Ishikawa (cell line): ENCODE measurements at regions not wholly inside any gene's neighbourhood (a gene's known extent, or its start where the extent isn't known, plus 50 kb on each side); places are given as distances from the start of the nearest gene placed in this dataset.

ENCODE experiments used
- CEBPB ChIP-seq: IDR thresholded peaks from 2 replicates; pipeline ENCODE4 v1.6.1; 2012
- CREB1 ChIP-seq: IDR thresholded peaks from 2 replicates; pipeline ENCODE4 v1.6.1; 2012; ENCODE audit warnings: low read depth
- EGR1 ChIP-seq: IDR thresholded peaks from 2 replicates; pipeline ENCODE4 v1.6.1; 2012
- EP300 ChIP-seq: IDR thresholded peaks from 2 replicates; pipeline ENCODE4 v1.6.1; 2012; ENCODE audit warnings: borderline replicate concordance
- FOXM1 ChIP-seq: IDR thresholded peaks from 2 replicates; pipeline ENCODE4 v1.6.1; 2012; ENCODE audit warnings: low read depth, borderline replicate concordance
- NFIC ChIP-seq: IDR thresholded peaks from 2 replicates; pipeline ENCODE4 v1.6.1; 2012
- RAD21 ChIP-seq: IDR thresholded peaks from 2 replicates; pipeline ENCODE4 v1.6.1; 2012; ENCODE audit warnings: low read depth
- TAF1 ChIP-seq: IDR thresholded peaks from 2 replicates; pipeline ENCODE4 v1.6.1; 2012; ENCODE audit warnings: low read depth, mild to moderate bottlenecking
- TCF12 ChIP-seq: IDR thresholded peaks from 2 replicates; pipeline ENCODE4 v1.6.1; 2012; ENCODE audit warnings: low read depth
- TEAD4 ChIP-seq: IDR thresholded peaks from 2 replicates; pipeline ENCODE4 v1.6.1; 2012
- YY1 ChIP-seq: IDR thresholded peaks from 2 replicates; pipeline ENCODE4 v1.6.1; 2012; ENCODE audit warnings: low read depth
- ZBTB7A ChIP-seq: IDR thresholded peaks from 2 replicates; pipeline ENCODE4 v1.6.1; 2012; ENCODE audit warnings: low read depth
- TF ChIP-seq, protein P1 (sequence below): IDR thresholded peaks from 2 replicates; pipeline ENCODE4 v1.6.1; 2012; ENCODE audit warnings: low read depth, mild to moderate bottlenecking
- TF ChIP-seq, protein P2 (sequence below): IDR thresholded peaks from 2 replicates; pipeline ENCODE4 v1.6.1; 2012
- TF ChIP-seq, protein P3 (sequence below): IDR thresholded peaks from 2 replicates; pipeline ENCODE4 v1.6.1; 2012

DNA sequence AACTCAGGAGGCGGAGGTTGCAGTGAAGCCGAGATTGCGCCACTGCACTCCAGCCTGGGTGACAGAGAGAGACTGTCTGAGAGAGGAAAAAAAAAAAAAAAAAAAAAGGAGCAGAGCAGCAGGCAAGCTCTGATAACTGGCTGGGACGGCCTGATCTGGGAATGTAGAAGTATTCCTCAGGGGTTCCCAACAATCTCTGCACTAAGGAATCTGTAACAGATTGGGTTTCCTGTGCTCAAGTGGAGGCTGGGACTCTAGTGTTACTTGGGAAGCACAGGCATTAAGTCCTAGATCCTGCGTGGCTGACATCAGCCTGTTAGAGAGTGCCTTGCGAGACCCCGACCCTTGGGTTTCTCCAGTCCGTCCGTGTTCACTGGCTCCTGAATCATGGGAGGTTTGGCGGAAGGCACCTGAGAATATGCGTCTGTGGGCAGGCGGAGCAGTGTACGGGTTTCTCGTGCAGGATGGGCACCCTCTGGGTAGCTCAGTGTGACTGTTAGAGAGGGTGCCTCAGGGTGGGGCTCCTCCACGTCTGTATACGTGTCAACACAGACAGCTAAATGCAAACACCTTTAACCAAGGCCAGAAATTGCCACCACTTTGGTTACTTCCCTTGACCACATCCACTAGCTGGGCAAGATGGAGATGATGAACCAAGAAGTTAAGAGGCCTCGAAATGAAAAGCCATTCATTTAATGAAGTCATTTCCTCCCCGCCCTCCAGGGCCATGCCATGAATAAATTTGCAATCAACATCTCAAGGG, 174.9 kb upstream of the RPL38 start:
- TF ChIP-seq, protein P1, sequence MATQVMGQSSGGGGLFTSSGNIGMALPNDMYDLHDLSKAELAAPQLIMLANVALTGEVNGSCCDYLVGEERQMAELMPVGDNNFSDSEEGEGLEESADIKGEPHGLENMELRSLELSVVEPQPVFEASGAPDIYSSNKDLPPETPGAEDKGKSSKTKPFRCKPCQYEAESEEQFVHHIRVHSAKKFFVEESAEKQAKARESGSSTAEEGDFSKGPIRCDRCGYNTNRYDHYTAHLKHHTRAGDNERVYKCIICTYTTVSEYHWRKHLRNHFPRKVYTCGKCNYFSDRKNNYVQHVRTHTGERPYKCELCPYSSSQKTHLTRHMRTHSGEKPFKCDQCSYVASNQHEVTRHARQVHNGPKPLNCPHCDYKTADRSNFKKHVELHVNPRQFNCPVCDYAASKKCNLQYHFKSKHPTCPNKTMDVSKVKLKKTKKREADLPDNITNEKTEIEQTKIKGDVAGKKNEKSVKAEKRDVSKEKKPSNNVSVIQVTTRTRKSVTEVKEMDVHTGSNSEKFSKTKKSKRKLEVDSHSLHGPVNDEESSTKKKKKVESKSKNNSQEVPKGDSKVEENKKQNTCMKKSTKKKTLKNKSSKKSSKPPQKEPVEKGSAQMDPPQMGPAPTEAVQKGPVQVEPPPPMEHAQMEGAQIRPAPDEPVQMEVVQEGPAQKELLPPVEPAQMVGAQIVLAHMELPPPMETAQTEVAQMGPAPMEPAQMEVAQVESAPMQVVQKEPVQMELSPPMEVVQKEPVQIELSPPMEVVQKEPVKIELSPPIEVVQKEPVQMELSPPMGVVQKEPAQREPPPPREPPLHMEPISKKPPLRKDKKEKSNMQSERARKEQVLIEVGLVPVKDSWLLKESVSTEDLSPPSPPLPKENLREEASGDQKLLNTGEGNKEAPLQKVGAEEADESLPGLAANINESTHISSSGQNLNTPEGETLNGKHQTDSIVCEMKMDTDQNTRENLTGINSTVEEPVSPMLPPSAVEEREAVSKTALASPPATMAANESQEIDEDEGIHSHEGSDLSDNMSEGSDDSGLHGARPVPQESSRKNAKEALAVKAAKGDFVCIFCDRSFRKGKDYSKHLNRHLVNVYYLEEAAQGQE, result no peak
- TF ChIP-seq, protein P2, sequence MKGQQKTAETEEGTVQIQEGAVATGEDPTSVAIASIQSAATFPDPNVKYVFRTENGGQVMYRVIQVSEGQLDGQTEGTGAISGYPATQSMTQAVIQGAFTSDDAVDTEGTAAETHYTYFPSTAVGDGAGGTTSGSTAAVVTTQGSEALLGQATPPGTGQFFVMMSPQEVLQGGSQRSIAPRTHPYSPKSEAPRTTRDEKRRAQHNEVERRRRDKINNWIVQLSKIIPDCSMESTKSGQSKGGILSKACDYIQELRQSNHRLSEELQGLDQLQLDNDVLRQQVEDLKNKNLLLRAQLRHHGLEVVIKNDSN, result no peak
- TF ChIP-seq CREB1 (no peak), EGR1 (no peak), EP300 (no peak)

DNA sequence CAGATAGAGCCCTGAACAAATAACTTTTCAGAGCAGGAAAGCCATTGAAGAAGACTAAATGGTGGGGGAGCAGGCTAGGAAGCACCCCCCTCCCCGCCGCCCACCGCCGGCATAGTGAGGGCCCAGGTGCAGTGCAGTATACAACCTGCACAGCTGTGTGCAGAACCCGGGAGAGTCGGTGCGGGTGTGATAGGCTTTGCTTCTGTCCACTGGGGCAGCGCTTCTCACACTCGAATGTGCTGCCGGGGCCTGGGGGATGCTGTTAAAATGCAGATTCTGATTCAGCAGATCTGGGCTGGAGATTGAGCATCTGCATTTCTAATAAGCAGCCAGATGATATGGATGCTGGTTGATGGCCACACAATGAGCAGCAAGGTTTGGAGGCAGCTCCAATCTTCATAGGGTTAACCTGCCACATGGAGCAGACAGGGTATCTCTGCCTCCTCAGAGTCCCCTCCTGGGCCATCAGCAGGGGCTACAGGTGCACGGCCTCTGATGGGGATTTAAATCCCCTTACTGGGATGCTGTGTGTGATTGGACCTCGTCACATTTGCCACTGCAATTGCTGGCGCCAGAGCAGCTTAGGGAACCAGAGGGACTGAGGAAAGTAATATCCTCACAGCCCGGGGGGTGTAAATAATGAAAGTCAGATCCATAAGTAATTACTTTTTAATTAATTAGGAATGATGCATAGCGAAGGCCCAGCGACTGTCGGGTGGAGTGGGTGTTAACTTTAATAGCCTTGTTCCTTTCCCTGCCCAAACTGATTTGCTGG, 172.0 kb upstream of the RPL38 start:
- TF ChIP-seq, protein P2, result no peak
- TF ChIP-seq, protein P1, result no peak
- TF ChIP-seq CREB1 (no peak), TAF1 (no peak), NFIC (no peak), EP300 (no peak), CEBPB (no peak), RAD21 (no peak), FOXM1 (no peak), TEAD4 (no peak), ZBTB7A (no peak), TCF12 (no peak), EGR1 (no peak), YY1 (no peak)
- TF ChIP-seq, protein P3, sequence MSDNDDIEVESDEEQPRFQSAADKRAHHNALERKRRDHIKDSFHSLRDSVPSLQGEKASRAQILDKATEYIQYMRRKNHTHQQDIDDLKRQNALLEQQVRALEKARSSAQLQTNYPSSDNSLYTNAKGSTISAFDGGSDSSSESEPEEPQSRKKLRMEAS, result no peak

DNA sequence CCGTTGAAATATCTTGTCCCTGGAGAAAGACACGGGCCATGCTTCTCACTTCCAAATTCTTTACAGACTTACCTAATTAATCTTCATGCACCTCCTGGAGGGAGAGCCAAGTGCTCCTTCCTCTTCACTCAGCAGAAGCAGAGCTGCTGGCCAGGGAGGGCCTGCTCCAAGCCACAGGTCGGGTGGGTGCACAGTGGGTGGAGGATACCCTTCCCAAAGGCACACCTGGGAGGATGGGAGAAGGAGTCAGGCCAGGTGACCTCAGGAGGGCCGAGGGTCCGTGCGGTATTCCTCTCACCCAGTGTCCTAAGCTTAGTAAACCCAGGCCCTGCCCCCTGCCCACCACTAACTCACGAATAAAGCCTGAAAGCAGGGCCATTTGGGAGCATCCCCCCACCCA, 171.3 kb upstream of the RPL38 start:
- TF ChIP-seq EP300 (no peak), TCF12 (no peak), RAD21 (no peak), NFIC (no peak), ZBTB7A (no peak), TEAD4 (no peak), TAF1 (no peak), FOXM1 (no peak), YY1 (no peak), EGR1 (no peak), CEBPB (no peak), CREB1 (no peak)
- TF ChIP-seq, protein P3, result no peak
- TF ChIP-seq, protein P1, result no peak
- TF ChIP-seq, protein P2, result no peak

DNA sequence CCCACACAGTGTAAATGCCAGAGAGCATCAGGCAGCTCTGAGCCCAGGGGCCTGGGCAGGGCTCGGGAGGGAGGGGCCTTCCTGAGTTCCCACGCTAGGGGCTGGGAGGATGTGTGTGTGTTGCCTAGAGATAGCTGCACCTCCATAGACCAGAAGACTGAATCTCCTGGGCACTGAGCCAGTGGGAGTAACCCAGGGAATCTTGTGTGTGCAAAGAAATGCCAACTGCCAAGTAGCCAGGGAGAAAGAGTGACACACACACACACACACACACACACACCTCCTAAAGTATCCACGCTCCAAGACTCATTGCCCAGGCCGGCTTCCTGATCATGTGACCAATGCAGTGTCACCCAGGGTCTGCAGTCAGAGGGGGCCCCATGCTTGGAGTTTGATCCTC, 166.2 kb upstream of the RPL38 start:
- TF ChIP-seq NFIC, result no peak
- no peak for TF ChIP-seq RAD21
- no peak for TF ChIP-seq EP300
